Stomach (tissue), 4 donors: ENCODE measurements at regions not wholly inside any gene's neighbourhood (a gene's known extent, or its start where the extent isn't known, plus 50 kb on each side); places are given as distances from the start of the nearest gene placed in this dataset.

Source experiments
- POLR2A ChIP-seq, 4 donors: fragments of 450-650 bp; IDR thresholded peaks; one replicate each; pipeline ENCODE4 v1.6.1; 2016; ENCODE audit warnings: antibody characterized with exemption in 4 of 4, control low read depth in 2 of 4, mild to moderate bottlenecking in 1 of 4, moderate library complexity in 1 of 4
- TF ChIP-seq, protein P1 (sequence below), 7 experiments: fragments of 450-650 bp in 4 of 7; fragments of 200-600 bp in 3 of 7; sonication (generic) in 3 of 7; IDR thresholded peaks; one replicate each; pipeline ENCODE4 v1.5.1; 2016 to 2019; ENCODE audit warnings: antibody characterized with exemption in 7 of 7, control low read depth in 2 of 7, mild to moderate bottlenecking in 1 of 7

DNA sequence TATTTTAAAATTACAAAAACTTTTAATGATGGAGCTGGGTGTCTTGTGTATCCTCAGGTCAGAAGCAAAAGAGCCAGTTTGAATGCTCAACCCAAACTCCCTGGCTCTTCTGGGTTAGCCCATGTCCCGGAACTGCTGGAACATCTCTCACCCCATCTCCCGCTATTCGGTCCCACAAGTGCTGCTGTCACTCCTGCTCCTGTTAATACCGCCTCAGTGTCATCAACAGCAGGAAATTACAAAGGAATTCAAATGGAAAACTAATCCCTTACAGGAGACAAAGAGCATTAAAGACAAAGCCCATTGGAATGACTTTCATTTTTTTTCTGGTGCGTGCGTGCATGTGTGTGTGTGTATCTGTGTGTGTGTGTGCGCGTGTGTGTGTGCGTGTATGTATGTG lies 112.0 kb upstream of the C7orf33 start:
- TF ChIP-seq, protein P1, sequence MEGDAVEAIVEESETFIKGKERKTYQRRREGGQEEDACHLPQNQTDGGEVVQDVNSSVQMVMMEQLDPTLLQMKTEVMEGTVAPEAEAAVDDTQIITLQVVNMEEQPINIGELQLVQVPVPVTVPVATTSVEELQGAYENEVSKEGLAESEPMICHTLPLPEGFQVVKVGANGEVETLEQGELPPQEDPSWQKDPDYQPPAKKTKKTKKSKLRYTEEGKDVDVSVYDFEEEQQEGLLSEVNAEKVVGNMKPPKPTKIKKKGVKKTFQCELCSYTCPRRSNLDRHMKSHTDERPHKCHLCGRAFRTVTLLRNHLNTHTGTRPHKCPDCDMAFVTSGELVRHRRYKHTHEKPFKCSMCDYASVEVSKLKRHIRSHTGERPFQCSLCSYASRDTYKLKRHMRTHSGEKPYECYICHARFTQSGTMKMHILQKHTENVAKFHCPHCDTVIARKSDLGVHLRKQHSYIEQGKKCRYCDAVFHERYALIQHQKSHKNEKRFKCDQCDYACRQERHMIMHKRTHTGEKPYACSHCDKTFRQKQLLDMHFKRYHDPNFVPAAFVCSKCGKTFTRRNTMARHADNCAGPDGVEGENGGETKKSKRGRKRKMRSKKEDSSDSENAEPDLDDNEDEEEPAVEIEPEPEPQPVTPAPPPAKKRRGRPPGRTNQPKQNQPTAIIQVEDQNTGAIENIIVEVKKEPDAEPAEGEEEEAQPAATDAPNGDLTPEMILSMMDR (IDR thresholded peaks at IDR 0.05): no peak
- TF ChIP-seq POLR2A (IDR thresholded peaks at IDR 0.05): no peak
